ENCODE measurements at regions not wholly inside any gene's neighbourhood (a gene's known extent, or its start where the extent isn't known, plus 50 kb on each side); places are given as distances from the start of the nearest gene placed in this dataset.
"Not testable (repeated sequence)": the region's sequence is repeated elsewhere in the genome, so short reads cannot be mapped to it uniquely, and the experiment has no call there.

GRCh38 chr4:82301390-82301789 is 72.4 kb downstream of the HNRNPD start:
- not testable (repeated sequence) for DNase-seq (ENCODE audit: low spot score)

DNA sequence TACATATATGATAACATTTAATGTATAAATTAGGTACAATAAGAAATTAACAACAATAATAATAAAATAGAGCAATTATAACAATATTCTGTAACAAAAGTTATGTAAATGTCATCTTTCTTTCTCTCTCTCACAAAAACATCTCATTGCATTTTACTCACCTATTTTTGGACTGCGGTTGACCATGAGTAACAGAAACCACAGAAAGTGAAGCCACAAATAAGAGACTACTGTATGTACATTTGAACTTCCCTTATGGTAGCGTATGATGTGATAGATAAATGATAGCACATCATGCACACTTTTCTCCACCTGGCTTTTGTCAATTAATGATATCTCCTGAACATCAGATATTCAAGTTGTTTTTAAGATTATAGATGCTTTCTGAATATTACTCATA is 80.5 kb downstream of the HNRNPD start:
- no peak for DNase-seq (ENCODE audit: low spot score)

GRCh38 chr4:82287720-82288119 is 86.1 kb downstream of the HNRNPD start:
- DNase-seq (ENCODE audit: low spot score): no peak

- peak; percentile 99 for DNase-seq (ENCODE audit: low spot score)
Measured at GRCh38 chr4:82284858-82285805, 88.7 kb downstream of the HNRNPD start.

- DNase-seq (ENCODE audit: low spot score): no peak
Measured at GRCh38 chr4:82284475-82284857, 89.3 kb downstream of the HNRNPD start.

DNA sequence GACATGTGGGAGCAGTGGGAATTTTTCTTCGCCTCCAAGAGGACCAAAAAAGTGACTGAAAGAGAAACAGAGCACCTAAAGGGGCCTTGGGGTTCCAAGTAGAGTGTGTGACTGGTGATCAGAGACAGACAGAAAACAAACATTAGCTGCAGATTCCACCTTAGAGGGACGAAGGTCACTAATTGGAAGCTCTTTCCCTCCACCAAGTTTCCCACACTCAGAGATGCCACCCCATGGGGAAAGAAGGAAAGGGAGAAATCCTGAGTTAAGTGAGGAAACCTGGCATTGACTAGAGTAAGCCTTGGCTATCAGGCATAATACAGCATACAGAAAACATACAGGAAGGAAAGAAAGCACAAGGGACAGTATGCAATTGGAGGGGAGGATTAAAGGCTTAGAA is 90.9 kb downstream of the HNRNPD start:
- DNase-seq (ENCODE audit: low spot score): no peak

GRCh38 chr4:82279550-82279949 is 94.2 kb downstream of the HNRNPD start:
- DNase-seq (ENCODE audit: low spot score): not testable (repeated sequence)

GRCh38 chr4:82276332-82276640 is 97.5 kb downstream of the HNRNPD start:
- no peak for DNase-seq (ENCODE audit: low spot score)

DNA sequence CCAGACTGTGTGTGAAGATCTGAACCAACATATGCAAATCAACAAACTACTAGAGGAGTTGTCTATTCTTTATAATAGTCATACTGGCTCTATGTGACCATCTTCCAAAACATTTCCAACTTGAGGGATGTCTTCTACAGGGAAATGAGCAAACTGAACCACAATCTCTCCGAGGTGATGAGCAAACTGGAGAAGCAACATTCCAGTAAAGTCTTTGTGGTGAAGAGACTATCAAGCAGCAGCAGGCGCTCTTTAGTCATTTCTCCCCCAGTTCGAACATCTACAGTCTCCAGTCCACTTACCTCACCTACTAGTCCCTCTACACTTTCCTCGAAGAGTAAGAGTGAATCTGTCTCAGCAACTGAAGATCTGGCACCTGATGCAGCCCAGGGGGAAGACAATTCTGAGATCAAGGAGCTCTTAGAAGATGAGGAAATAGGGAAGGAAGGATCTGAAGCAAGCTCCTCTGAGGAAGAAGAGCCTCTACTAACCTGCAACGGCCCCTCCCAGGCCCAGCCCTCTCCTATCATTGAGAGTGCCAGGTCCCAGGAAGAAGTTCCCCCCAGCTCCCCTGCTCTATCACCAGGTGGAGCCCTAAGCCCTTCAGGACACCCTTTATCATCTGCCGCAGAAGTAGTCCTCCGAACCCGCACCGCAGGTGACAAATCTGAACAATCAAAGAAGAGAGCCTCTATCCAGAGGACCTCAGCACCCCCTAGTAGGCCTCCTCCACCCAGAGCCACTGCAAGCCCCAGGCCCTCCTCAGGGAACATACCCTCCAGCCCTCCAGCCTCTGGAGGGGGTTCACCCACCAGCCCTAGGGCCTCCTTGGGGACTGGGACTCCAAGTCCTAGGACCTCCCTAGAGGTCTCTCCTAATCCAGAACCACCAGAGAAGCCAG is 98.1 kb downstream of the HNRNPD start:
- no peak for DNase-seq (ENCODE audit: low spot score)

- DNase-seq (ENCODE audit: low spot score): not testable (repeated sequence)
Measured at GRCh38 chr4:82274700-82275099, 99.1 kb downstream of the HNRNPD start.

GRCh38 chr4:82272523-82272922 is 101.3 kb downstream of the HNRNPD start:
- not testable (repeated sequence) for DNase-seq (ENCODE audit: low spot score)

GRCh38 chr4:82271915-82272480 is 101.8 kb downstream of the HNRNPD start:
- not testable (repeated sequence) for DNase-seq (ENCODE audit: low spot score)

- DNase-seq (ENCODE audit: low spot score): no peak
Measured at GRCh38 chr4:82268826-82269193, 105.0 kb downstream of the HNRNPD start.

GRCh38 chr4:82268050-82268825 is 105.6 kb downstream of the HNRNPD start:
- peak; percentile 93 for DNase-seq (ENCODE audit: low spot score)

DNA sequence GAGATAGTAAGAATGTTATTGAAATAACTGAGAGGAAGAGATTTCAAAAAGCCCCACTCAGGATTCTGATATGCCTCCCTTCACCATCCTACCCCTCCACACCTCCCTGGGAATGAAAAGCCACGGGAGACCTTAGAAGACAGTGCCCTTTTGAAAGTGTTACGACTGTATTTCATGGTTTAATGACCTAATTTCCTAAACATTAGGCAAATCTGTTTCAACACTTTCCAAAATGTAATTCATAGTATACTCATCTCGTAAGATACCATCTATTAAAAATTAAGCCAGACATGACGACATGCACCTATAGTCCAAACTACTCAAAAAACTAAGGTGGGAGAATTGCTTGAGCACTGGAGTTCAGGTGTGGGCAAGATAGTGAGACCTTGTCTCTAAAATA is 106.3 kb downstream of the HNRNPD start:
- DNase-seq (ENCODE audit: low spot score): no peak

DNA sequence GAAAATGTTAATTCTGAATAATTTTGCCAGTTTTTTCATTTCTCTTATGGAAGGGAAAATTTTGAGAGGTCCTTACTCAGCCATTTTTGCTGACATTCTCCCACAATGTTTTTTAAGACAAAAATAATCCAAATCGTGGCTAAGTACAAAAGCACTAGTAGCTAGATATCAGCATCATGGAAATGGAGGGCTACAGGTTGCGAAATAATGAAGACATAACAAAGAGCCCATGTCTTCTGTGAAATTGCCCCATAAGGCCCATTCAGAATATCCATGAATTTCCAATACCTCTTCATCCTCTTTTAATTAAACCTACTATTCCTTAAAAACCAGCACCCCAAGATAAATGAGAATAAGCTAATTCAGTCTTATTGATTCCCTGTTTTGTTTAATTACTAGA is 107.4 kb downstream of the HNRNPD start:
- no peak for DNase-seq (ENCODE audit: low spot score)

GRCh38 chr4:82261084-82261483 is 112.7 kb downstream of the HNRNPD start:
- no peak for DNase-seq (ENCODE audit: low spot score)

- DNase-seq (ENCODE audit: low spot score): no peak
Measured at GRCh38 chr4:82260632-82261031, 113.2 kb downstream of the HNRNPD start.

GRCh38 chr4:82256718-82257117 is 117.1 kb downstream of the HNRNPD start:
- DNase-seq (ENCODE audit: low spot score): no peak

GRCh38 chr4:82255657-82256056 is 118.1 kb downstream of the HNRNPD start:
- no peak for DNase-seq (ENCODE audit: low spot score)

GRCh38 chr4:82248903-82249632 is 124.7 kb downstream of the HNRNPD start:
- DNase-seq (ENCODE audit: low spot score): peak; percentile 5
